DMS79 treated with DMSO at 0.1 percent for 48 hours (cell line): ENCODE measurements at regions not wholly inside any gene's neighbourhood (a gene's known extent, or its start where the extent isn't known, plus 50 kb on each side); places are given as distances from the start of the nearest gene placed in this dataset.
A peak's percentile ranks its signal among the peaks of the same experiment; 100 is the strongest.
"Not testable (repeated sequence)": the region's sequence is repeated elsewhere in the genome, so short reads cannot be mapped to it uniquely, and the experiment has no call there.

Source experiments
- DNase-seq: peaks from one replicate; lab custom pipeline; 2025; lab: John Stamatoyannopoulos, UW

- DNase-seq: no peak
These were observed 199.5 kb downstream of the TBC1D2B start for GRCh38 chr15:77877869-77878577.

- not testable (repeated sequence) for DNase-seq
These were observed 201.2 kb downstream of the TBC1D2B start for GRCh38 chr15:77876107-77876820.

- peak; percentile 31 for DNase-seq
These were observed 202.3 kb downstream of the TBC1D2B start for GRCh38 chr15:77875066-77875721.

- no peak for DNase-seq
These were observed 203.4 kb downstream of the TBC1D2B start for GRCh38 chr15:77874063-77874462.

GRCh38 chr15:77872521-77873425, 204.7 kb downstream of the TBC1D2B start:
- not testable (repeated sequence) for DNase-seq

- no peak for DNase-seq
These were observed 205.6 kb downstream of the TBC1D2B start for GRCh38 chr15:77871852-77872371.

- peak; percentile 10 for DNase-seq
These were observed 207.1 kb downstream of the TBC1D2B start for GRCh38 chr15:77870195-77871065.

- no peak for DNase-seq
These were observed 208.3 kb downstream of the TBC1D2B start for GRCh38 chr15:77869021-77869895.

GRCh38 chr15:77868048-77868629, 209.4 kb downstream of the TBC1D2B start:
- DNase-seq: not testable (repeated sequence)

- DNase-seq: no peak
These were observed 210.1 kb downstream of the TBC1D2B start for GRCh38 chr15:77867266-77868047.

- DNase-seq: no peak
These were observed 210.8 kb downstream of the TBC1D2B start for GRCh38 chr15:77866596-77867125.

GRCh38 chr15:77866186-77866585, 211.3 kb downstream of the TBC1D2B start:
- no peak for DNase-seq

- no peak for DNase-seq
These were observed 211.8 kb downstream of the TBC1D2B start for GRCh38 chr15:77865701-77866100.

GRCh38 chr15:77865106-77865610, 212.4 kb downstream of the TBC1D2B start:
- DNase-seq: no peak

GRCh38 chr15:77864211-77865105, 213.1 kb downstream of the TBC1D2B start:
- no peak for DNase-seq

- no peak for DNase-seq
These were observed 213.9 kb downstream of the TBC1D2B start for GRCh38 chr15:77863491-77864105.
